HEK293 (cell line): ENCODE measurements at regions not wholly inside any gene's neighbourhood (a gene's known extent, or its start where the extent isn't known, plus 50 kb on each side); places are given as distances from the start of the nearest gene placed in this dataset.

Experiments used
- CTCF ChIP-seq: fragments of 450-650 bp; formaldehyde crosslinking; IDR thresholded peaks from 2 replicates; pipeline ENCODE4 v1.5.1; 2016; ENCODE audit warnings: missing biosample characterization, missing genetic modification characterization
- ZBTB21 ChIP-seq: fragments of 450-650 bp; formaldehyde crosslinking; IDR thresholded peaks from 2 replicates; pipeline ENCODE4 v1.5.1; 2017; ENCODE audit warnings: missing biosample characterization, missing genetic modification characterization
- ZNF148 ChIP-seq: fragments of 450-650 bp; formaldehyde crosslinking; IDR thresholded peaks from 2 replicates; pipeline ENCODE4 v1.5.0; 2017; ENCODE audit warnings: missing biosample characterization, missing genetic modification characterization, borderline replicate concordance
- ZNF292 ChIP-seq: fragments of 450-650 bp; formaldehyde crosslinking; IDR thresholded peaks from 2 replicates; pipeline ENCODE4 v1.5.1; 2016; ENCODE audit warnings: low read depth, missing biosample characterization, missing genetic modification characterization, borderline replicate concordance
- ZNF660 ChIP-seq: fragments of 450-650 bp; IDR thresholded peaks from 2 replicates; pipeline ENCODE4 v1.5.1; 2018; ENCODE audit warnings: missing biosample characterization, mild to moderate bottlenecking, missing genetic modification characterization
- ZNF701 ChIP-seq: fragments of 450-650 bp; formaldehyde crosslinking; IDR thresholded peaks from 2 replicates; pipeline ENCODE4 v1.5.1; 2016; ENCODE audit warnings: missing biosample characterization, missing genetic modification characterization
- ZXDB ChIP-seq: fragments of 450-650 bp; formaldehyde crosslinking; IDR thresholded peaks from 2 replicates; pipeline ENCODE4 v1.5.1; 2016; ENCODE audit warnings: missing biosample characterization, missing genetic modification characterization

- TF ChIP-seq CTCF = no peak
- TF ChIP-seq ZNF701 (tag by site-specific recombination) = no peak
- no peak for TF ChIP-seq ZNF148
- TF ChIP-seq ZNF292 (tag by site-specific recombination) = no peak
- TF ChIP-seq ZXDB (tag by site-specific recombination) = no peak
- no peak for TF ChIP-seq ZNF660 (tag by site-specific recombination)
- TF ChIP-seq ZBTB21 (tag by site-specific recombination) = no peak
Measured at GRCh38 chr11:120028897-120029258, 109.0 kb downstream of the TRIM29 start.
